ENCODE measurements at regions not wholly inside any gene's neighbourhood (a gene's known extent, or its start where the extent isn't known, plus 50 kb on each side); places are given as distances from the start of the nearest gene placed in this dataset.

- 82 to 94% methylated on average over 3 to 8 of the region's 8 CpGs for WGBS, 2 donors
- H3K4me3 ChIP-seq = no peak overlapping the region
- H3K27ac ChIP-seq = no peak overlapping the region
- no peaks in the 10 kb centered on the region for H3K36me3 ChIP-seq (ENCODE audit: low read depth, missing control alignments)
- no peak for TF ChIP-seq POLR2A (IDR thresholded peaks at IDR 0.05)
- TF ChIP-seq, protein P1, sequence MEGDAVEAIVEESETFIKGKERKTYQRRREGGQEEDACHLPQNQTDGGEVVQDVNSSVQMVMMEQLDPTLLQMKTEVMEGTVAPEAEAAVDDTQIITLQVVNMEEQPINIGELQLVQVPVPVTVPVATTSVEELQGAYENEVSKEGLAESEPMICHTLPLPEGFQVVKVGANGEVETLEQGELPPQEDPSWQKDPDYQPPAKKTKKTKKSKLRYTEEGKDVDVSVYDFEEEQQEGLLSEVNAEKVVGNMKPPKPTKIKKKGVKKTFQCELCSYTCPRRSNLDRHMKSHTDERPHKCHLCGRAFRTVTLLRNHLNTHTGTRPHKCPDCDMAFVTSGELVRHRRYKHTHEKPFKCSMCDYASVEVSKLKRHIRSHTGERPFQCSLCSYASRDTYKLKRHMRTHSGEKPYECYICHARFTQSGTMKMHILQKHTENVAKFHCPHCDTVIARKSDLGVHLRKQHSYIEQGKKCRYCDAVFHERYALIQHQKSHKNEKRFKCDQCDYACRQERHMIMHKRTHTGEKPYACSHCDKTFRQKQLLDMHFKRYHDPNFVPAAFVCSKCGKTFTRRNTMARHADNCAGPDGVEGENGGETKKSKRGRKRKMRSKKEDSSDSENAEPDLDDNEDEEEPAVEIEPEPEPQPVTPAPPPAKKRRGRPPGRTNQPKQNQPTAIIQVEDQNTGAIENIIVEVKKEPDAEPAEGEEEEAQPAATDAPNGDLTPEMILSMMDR (IDR thresholded peaks at IDR 0.05) = no peak
- H3K27me3 ChIP-seq = no peaks in the 10 kb centered on the region
- H3K9me3 ChIP-seq = no peaks in the 10 kb centered on the region
- H3K4me1 ChIP-seq = no peaks in the 10 kb centered on the region
- DNase-seq = no peak
- intact Hi-C loops (cut with DNase I; ENCODE audit: low total_unique reads) = no loop called here
These were observed 237.3 kb upstream of the ZMIZ1 start for GRCh38 chr10:78831461-78831860.

DNA sequence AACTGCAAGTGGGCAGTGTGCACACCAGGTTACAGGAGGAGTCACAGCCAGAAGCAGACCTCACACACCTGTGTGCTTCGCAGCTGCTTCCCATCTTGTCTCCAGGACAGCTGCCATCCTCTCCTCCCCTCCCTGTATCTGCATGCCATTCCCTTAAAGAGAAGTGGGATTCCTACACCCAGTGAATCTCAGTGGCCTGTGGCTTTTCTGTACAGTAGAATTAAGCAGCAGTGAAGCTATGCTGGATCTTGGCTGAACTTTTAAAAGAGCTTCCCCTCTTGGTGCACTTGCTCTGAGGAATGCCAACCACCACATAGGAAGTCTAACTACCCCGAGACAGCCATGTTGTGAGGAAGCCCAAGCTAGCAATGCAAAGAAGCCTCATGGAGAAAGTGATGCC lies 236.5 kb upstream of the ZMIZ1 start:
- TF ChIP-seq POLR2A (IDR thresholded peaks at IDR 0.05) = no peak
- TF ChIP-seq, protein P1 (IDR thresholded peaks at IDR 0.05) = no peak
- H3K36me3 ChIP-seq (ENCODE audit: low read depth, missing control alignments) = no peaks in the 10 kb centered on the region
- intact Hi-C loops (cut with DNase I; ENCODE audit: low total_unique reads) = no loop called here
- WGBS, 2 donors = 88 to 93% methylated on average over 2 of the region's 2 CpGs
- H3K4me3 ChIP-seq = no peak overlapping the region
- H3K27me3 ChIP-seq = no peaks in the 10 kb centered on the region
- no peaks in the 10 kb centered on the region for H3K9me3 ChIP-seq
- no peak overlapping the region for H3K27ac ChIP-seq
- no peak for DNase-seq
- H3K4me1 ChIP-seq = no peaks in the 10 kb centered on the region

DNA sequence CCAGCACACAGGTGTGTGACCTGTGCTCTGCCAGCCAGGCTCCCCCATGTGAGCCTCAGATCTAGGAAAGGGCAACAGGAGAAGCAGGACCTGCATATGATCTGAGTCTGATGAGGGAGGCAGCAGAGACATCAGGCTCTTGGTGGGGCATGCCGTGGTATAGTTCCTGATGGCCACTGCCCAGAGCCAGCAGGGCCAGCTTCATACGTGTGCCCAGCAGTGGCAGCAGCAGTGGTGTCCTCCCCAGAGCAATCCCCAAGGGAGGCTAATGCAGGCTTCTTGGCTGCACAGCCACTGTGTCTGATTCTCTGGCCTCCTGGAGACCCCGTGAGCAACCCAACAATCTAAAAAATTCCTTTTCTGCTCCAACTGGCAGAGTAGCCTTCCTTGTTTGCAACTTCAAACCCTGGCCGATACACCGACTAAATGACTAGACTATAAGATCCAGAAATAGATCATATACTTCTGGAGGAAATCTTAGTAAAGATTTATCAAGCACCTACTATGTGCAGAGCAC lies 230.6 kb upstream of the ZMIZ1 start:
- intact Hi-C loops (cut with DNase I; ENCODE audit: low total_unique reads) = no loop called here
- Histone ChIP-seq H3K27ac (no peak overlapping the region), H3K4me3 (no peak overlapping the region), H3K36me3 (ENCODE audit: low read depth, missing control alignments) (no peaks in the 10 kb centered on the region), H3K9me3 (no peaks in the 10 kb centered on the region), H3K27me3 (no peaks in the 10 kb centered on the region), H3K4me1 (no peaks in the 10 kb centered on the region)
- 61 to 64% methylated on average over 3 to 5 of the region's 5 CpGs for WGBS, 2 donors
- TF ChIP-seq, protein P1 (IDR thresholded peaks at IDR 0.05) = no peak
- no peak for TF ChIP-seq POLR2A (IDR thresholded peaks at IDR 0.05)
- no peak for DNase-seq

GRCh38 chr10:78843495-78843894 lies 225.3 kb upstream of the ZMIZ1 start:
- no peaks in the 10 kb centered on the region for H3K9me3 ChIP-seq
- no peaks in the 10 kb centered on the region for H3K27me3 ChIP-seq
- WGBS, 2 donors = 100% methylated on average over 1 of the region's 1 CpG
- H3K36me3 ChIP-seq (ENCODE audit: low read depth, missing control alignments) = no peaks in the 10 kb centered on the region
- H3K27ac ChIP-seq = no peak overlapping the region
- intact Hi-C loops (cut with DNase I; ENCODE audit: low total_unique reads) = no loop called here
- no peak for DNase-seq
- H3K4me3 ChIP-seq = no peak overlapping the region
- TF ChIP-seq, protein P1 (IDR thresholded peaks at IDR 0.05) = no peak
- no peak for TF ChIP-seq POLR2A (IDR thresholded peaks at IDR 0.05)
- H3K4me1 ChIP-seq = no peaks in the 10 kb centered on the region

DNA sequence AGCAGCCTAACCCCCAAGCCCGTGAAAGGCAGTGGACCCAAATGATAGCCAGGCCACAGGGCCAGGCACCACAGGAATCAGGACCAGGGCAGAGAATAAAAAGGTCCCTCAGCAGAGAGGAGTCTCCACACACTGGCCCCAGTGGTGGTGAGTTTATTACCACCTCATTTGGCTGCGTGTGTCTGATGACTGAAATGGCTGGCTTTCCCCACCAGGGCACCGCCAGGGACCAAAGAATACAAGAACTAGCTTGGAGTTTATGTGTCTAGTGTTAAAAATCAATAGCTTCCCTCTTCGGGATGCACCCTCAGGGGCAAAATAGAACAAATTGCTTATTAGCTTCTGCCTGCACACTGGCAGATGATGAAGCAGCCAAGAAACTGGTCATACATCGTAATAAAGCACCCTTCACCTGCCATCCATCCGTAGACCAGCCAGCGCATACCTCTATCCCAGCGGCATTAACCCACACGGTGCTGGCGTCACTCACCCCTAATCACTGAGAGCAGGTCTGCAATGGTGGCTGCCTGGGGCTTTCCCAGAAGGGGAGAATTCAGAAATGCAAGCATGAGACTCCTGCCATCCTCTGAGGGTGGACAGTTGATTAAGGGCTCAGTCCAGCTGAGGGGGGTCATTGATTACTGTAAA lies 223.7 kb upstream of the ZMIZ1 start:
- DNase-seq = no peak
- TF ChIP-seq POLR2A (IDR thresholded peaks at IDR 0.05) = no peak
- TF ChIP-seq, protein P1 (IDR thresholded peaks at IDR 0.05) = no peak
- Histone ChIP-seq H3K27ac (no peak overlapping the region), H3K9me3 (no peaks in the 10 kb centered on the region), H3K4me1 (no peaks in the 10 kb centered on the region), H3K36me3 (ENCODE audit: low read depth, missing control alignments) (no peaks in the 10 kb centered on the region), H3K4me3 (no peak overlapping the region), H3K27me3 (no peaks in the 10 kb centered on the region)
- 82 to 85% methylated on average over 9 to 10 of the region's 10 CpGs for WGBS, 2 donors
- intact Hi-C loops (cut with DNase I; ENCODE audit: low total_unique reads) = no loop called here

Data from testis (tissue), 2 donors.